ENCODE measurements at regions not wholly inside any gene's neighbourhood (a gene's known extent, or its start where the extent isn't known, plus 50 kb on each side); places are given as distances from the start of the nearest gene placed in this dataset.

- no peak for TF ChIP-seq CTCF (IDR thresholded peaks at IDR 0.05)
- DNase-seq (ENCODE audit: low spot score): no peak
- Histone ChIP-seq H3K27me3 (replicated peaks; ENCODE audit: insufficient read depth) (no peaks in the 10 kb centered on the region), H3K4me3 (no peak overlapping the region), H3K27ac (no peak overlapping the region), H3K4me1 (ENCODE audit: control insufficient read depth in 1 of 2, low read depth in 2 of 2) (no peaks in the 10 kb centered on the region), H3K9me3 (no peaks in the 10 kb centered on the region), H3K36me3 (no peaks in the 10 kb centered on the region)
- no peak for ATAC-seq (ENCODE audit: insufficient number of reproducible peaks, low FRiP score, low read depth)
These were observed 222.4 kb downstream of the ANTXR2 start for GRCh38 chr4:79850626-79851025.

- ATAC-seq (ENCODE audit: insufficient number of reproducible peaks, low FRiP score, low read depth) (no peak), DNase-seq (ENCODE audit: low spot score) (no peak)
- Histone ChIP-seq H3K4me1 (ENCODE audit: control insufficient read depth in 1 of 2, low read depth in 2 of 2) (no peaks in the 10 kb centered on the region), H3K36me3 (no peaks in the 10 kb centered on the region), H3K4me3 (no peak overlapping the region), H3K27ac (no peak overlapping the region), H3K9me3 (peaks cover 10% of the 10 kb centered on the region), H3K27me3 (replicated peaks; ENCODE audit: insufficient read depth) (no peaks in the 10 kb centered on the region)
- TF ChIP-seq CTCF (IDR thresholded peaks at IDR 0.05): no peak
These were observed 224.7 kb downstream of the ANTXR2 start for GRCh38 chr4:79848329-79848728.

GRCh38 chr4:79847411-79847810 lies 225.6 kb downstream of the ANTXR2 start:
- Histone ChIP-seq H3K36me3 (no peaks in the 10 kb centered on the region), H3K4me1 (ENCODE audit: control insufficient read depth in 1 of 2, low read depth in 2 of 2) (no peaks in the 10 kb centered on the region), H3K27me3 (replicated peaks; ENCODE audit: insufficient read depth) (no peaks in the 10 kb centered on the region), H3K27ac (no peak overlapping the region), H3K9me3 (peaks cover 15% of the 10 kb centered on the region), H3K4me3 (no peak overlapping the region)
- no peak for TF ChIP-seq CTCF (IDR thresholded peaks at IDR 0.05)
- no peak for DNase-seq (ENCODE audit: low spot score)
- no peak for ATAC-seq (ENCODE audit: insufficient number of reproducible peaks, low FRiP score, low read depth)

- ATAC-seq (ENCODE audit: insufficient number of reproducible peaks, low FRiP score, low read depth): no peak
- DNase-seq (ENCODE audit: low spot score): no peak
These were observed 230.9 kb downstream of the ANTXR2 start for GRCh38 chr4:79842162-79842561.

GRCh38 chr4:79833857-79834256 lies 239.2 kb downstream of the ANTXR2 start:
- DNase-seq (ENCODE audit: low spot score) (no peak), ATAC-seq (ENCODE audit: insufficient number of reproducible peaks, low FRiP score, low read depth) (no peak)
- Histone ChIP-seq H3K27me3 (replicated peaks; ENCODE audit: insufficient read depth) (no peaks in the 10 kb centered on the region), H3K27ac (no peak overlapping the region), H3K36me3 (no peaks in the 10 kb centered on the region), H3K4me3 (no peak overlapping the region), H3K9me3 (no peaks in the 10 kb centered on the region), H3K4me1 (ENCODE audit: control insufficient read depth in 1 of 2, low read depth in 2 of 2) (peaks cover 0 to 20% of the 10 kb centered on the region in 2 donors)
- TF ChIP-seq CTCF (IDR thresholded peaks at IDR 0.05): no peak

More at GRCh38 chr4:79842162-79842561, 230.9 kb downstream of the ANTXR2 start:
- no peaks in the 10 kb centered on the region for H3K36me3 ChIP-seq
- H3K4me3 ChIP-seq: no peak overlapping the region
- TF ChIP-seq CTCF (IDR thresholded peaks at IDR 0.05): no peak
- no peaks in the 10 kb centered on the region for H3K4me1 ChIP-seq (ENCODE audit: control insufficient read depth in 1 of 2, low read depth in 2 of 2)
- no peaks in the 10 kb centered on the region for H3K27me3 ChIP-seq (replicated peaks; ENCODE audit: insufficient read depth)
- peaks cover 19% of the 10 kb centered on the region for H3K9me3 ChIP-seq
- H3K27ac ChIP-seq: no peak overlapping the region

All from thoracic aorta (tissue), 2 donors.